ENCODE measurements at regions not wholly inside any gene's neighbourhood (a gene's known extent, or its start where the extent isn't known, plus 50 kb on each side); places are given as distances from the start of the nearest gene placed in this dataset.
A peak's percentile ranks its signal among the peaks of the same experiment; 100 is the strongest.

DNA sequence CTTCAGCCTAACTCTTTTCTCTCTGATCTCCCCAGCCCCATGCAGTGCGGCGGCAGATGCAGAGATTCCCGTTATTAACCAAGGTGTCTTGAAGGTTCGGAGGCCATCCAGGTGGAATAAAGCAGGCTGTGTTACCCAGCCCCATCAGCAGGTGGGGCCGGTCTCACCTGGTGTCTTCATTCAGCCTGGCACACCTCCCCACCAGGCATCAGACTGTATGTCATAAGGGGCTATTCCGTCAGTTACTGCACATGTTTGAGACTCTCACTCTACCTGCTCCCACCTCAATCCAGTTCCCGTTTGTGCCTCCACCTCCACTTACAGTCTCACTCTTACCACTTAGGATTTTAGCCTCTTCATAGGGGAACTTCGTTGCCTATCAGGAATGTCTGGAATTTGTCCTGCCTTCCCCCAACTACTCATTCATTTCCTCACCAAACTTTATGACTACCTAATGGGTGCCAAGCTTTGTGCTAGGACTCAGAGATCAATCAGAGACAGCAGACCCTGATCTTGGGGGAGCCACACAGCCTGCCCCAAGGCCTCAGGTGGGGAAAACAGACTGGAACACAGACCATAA, 170.2 kb downstream of the PLPP3 start:
- Histone ChIP-seq H4K5ac (ENCODE audit: insufficient read length, low read depth, low read length) (no peak overlapping the region), H3K27ac (ENCODE audit: insufficient read length, low read depth, low read length) (no peak overlapping the region), H3K14ac (ENCODE audit: insufficient read depth, low read length) (no peak overlapping the region), H4K91ac (ENCODE audit: insufficient read length, low read depth, low read length) (no peak overlapping the region), H3K4ac (ENCODE audit: low read depth, low read length) (no peak overlapping the region), H3K9me3 (ENCODE audit: control insufficient read depth, low read depth, low read length) (no peaks in the 10 kb centered on the region), H3K4me1 (ENCODE audit: insufficient read depth, low read length) (no peaks in the 10 kb centered on the region), H2AFZ (ENCODE audit: low read length) (no peak overlapping the region), H3K23me2 (ENCODE audit: insufficient read length, low read depth, low read length, poor library complexity, severe bottlenecking) (no peaks in the 10 kb centered on the region), H3K9ac (ENCODE audit: extremely low read depth, insufficient read length, low read length) (no peak overlapping the region), H3K23ac (ENCODE audit: insufficient read length, low read depth, low read length) (no peak overlapping the region), H4K8ac (replicated peaks; ENCODE audit: insufficient read length, low read depth, low read length) (no peak overlapping the region), H2BK5ac (ENCODE audit: insufficient read length, low read length) (no peak overlapping the region), H3K18ac (ENCODE audit: insufficient read length, low read depth, low read length) (no peak overlapping the region), H3K4me2 (ENCODE audit: insufficient read depth, insufficient read length, low read length) (no peak overlapping the region), H2BK120ac (ENCODE audit: low read depth, low read length, poor library complexity, severe bottlenecking) (no peak overlapping the region), H3K27me3 (ENCODE audit: insufficient read depth, low read length) (no peaks in the 10 kb centered on the region), H3K79me1 (ENCODE audit: insufficient read depth, low read depth, low read length, poor library complexity, severe bottlenecking) (no peaks in the 10 kb centered on the region), H4K20me1 (ENCODE audit: control insufficient read depth, insufficient read depth, insufficient read length) (no peaks in the 10 kb centered on the region), H3K56ac (ENCODE audit: insufficient read length, low read depth, low read length) (no peak overlapping the region), H3K79me2 (ENCODE audit: insufficient read depth, low read length) (no peaks in the 10 kb centered on the region), H2BK20ac (ENCODE audit: low read depth, low read length, poor library complexity, severe bottlenecking) (no peak overlapping the region), H3T11ph (ENCODE audit: low read length) (no peak overlapping the region), H2BK15ac (ENCODE audit: low read depth, low read length) (no peak overlapping the region), H2BK12ac (ENCODE audit: insufficient read length, low read depth, low read length) (no peak overlapping the region), H2AK5ac (ENCODE audit: insufficient read length, low read length) (no peak overlapping the region)
- Mint-ChIP-seq H3K4me1 (peaks cover 27 to 29% of the 10 kb centered on the region in 2 experiments), H3K27ac (no peak overlapping the region; a peak in 1 of 7 replicates), H3K9me3 (peaks cover 0 to 5% of the 10 kb centered on the region in 2 experiments; a peak in 1 of 5 replicates), H3K4me3 (no peak overlapping the region), H3K36me3 (ENCODE audit: insufficient read depth in 1 of 3, low read depth in 3 of 3) (peaks cover 0 to 8% (median 0%) of the 10 kb centered on the region in 3 experiments; a peak in 1 of 7 replicates), H3K27me3 (ENCODE audit: low read depth) (peaks cover 1% of the 10 kb centered on the region)
- DNase-seq, result peak; percentile 69
- TF ChIP-seq, protein P1, sequence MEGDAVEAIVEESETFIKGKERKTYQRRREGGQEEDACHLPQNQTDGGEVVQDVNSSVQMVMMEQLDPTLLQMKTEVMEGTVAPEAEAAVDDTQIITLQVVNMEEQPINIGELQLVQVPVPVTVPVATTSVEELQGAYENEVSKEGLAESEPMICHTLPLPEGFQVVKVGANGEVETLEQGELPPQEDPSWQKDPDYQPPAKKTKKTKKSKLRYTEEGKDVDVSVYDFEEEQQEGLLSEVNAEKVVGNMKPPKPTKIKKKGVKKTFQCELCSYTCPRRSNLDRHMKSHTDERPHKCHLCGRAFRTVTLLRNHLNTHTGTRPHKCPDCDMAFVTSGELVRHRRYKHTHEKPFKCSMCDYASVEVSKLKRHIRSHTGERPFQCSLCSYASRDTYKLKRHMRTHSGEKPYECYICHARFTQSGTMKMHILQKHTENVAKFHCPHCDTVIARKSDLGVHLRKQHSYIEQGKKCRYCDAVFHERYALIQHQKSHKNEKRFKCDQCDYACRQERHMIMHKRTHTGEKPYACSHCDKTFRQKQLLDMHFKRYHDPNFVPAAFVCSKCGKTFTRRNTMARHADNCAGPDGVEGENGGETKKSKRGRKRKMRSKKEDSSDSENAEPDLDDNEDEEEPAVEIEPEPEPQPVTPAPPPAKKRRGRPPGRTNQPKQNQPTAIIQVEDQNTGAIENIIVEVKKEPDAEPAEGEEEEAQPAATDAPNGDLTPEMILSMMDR (conservative IDR thresholded peaks at IDR 0.05), result peak; percentile 78
- WGBS (ENCODE audit: extremely low coverage, insufficient read length, low lambda C conversion rate), result no CpG with 5 or more reads among the region's 8 CpGs

Data from H9 (cell line).